DND-41 (cell line): ENCODE measurements at regions not wholly inside any gene's neighbourhood (a gene's known extent, or its start where the extent isn't known, plus 50 kb on each side); places are given as distances from the start of the nearest gene placed in this dataset.

Experiments used
- ATAC-seq: fragments of 200-7000 bp; cut with Tn5 transposase; 3 replicates; pipeline ENCODE4 v1.9.1; 2021; ENCODE audit warnings: low read depth; ENCODE audit not compliant: insufficient read depth
- DNase-seq: peaks from one replicate; pipeline ENCODE4 v3.0.0-alpha.2; 2020
- H2AFZ ChIP-seq: 2 replicates; pipeline ENCODE4 v1.6.0; 2012; ENCODE audit warnings: low read depth, low read length
- H3K27ac ChIP-seq: 2 replicates; pipeline ENCODE4 v1.5.1; 2012; ENCODE audit warnings: low read length, inconsistent platforms
- H3K27me3 ChIP-seq: fragments of 200-600 bp; sonication (generic); 2 replicates; pipeline ENCODE4 v1.6.0; 2012; ENCODE audit warnings: low read length, mild to moderate bottlenecking, inconsistent platforms; ENCODE audit not compliant: insufficient read depth, poor library complexity
- H3K36me3 ChIP-seq: 2 replicates; pipeline ENCODE4 v1.5.1; 2012; ENCODE audit warnings: low read length, inconsistent platforms; ENCODE audit not compliant: insufficient read depth
- H3K4me1 ChIP-seq: 2 replicates; pipeline ENCODE4 v1.5.1; 2012; ENCODE audit warnings: mild to moderate bottlenecking, low read length; ENCODE audit not compliant: insufficient read depth
- H3K4me2 ChIP-seq: 2 replicates; pipeline ENCODE4 v1.6.0; 2012; ENCODE audit warnings: mild to moderate bottlenecking, moderate library complexity, low read length, inconsistent platforms; ENCODE audit not compliant: insufficient read depth
- H3K4me3 ChIP-seq, 2 experiments: fragments of 200-600 bp in 1 of 2; shearing (Covaris generic) in 1 of 2; 2 replicates each; pipeline ENCODE4 v1.5.1; 2012 to 2016; ENCODE audit warnings: inconsistent platforms in 2 of 2, low read length in 2 of 2, mild to moderate bottlenecking in 2 of 2, low read depth in 1 of 2, moderate library complexity in 1 of 2
- H3K79me2 ChIP-seq: 2 replicates; pipeline ENCODE4 v1.6.0; 2012; ENCODE audit warnings: low read length, inconsistent platforms; ENCODE audit not compliant: insufficient read depth
- H3K9ac ChIP-seq: 2 replicates; pipeline ENCODE4 v1.6.0; 2012; ENCODE audit warnings: low read depth, mild to moderate bottlenecking, inconsistent platforms, low read length, moderate library complexity
- H3K9me3 ChIP-seq: 2 replicates; pipeline ENCODE4 v1.5.1; 2012; ENCODE audit warnings: low read length, moderate library complexity, mild to moderate bottlenecking, inconsistent platforms; ENCODE audit not compliant: insufficient read depth, severe bottlenecking
- H4K20me1 ChIP-seq: 2 replicates; pipeline ENCODE4 v1.6.0; 2012; ENCODE audit warnings: low read length; ENCODE audit not compliant: insufficient read depth
- EZH2 ChIP-seq: IDR thresholded peaks from 3 replicates; pipeline ENCODE4 v1.6.1; 2012; ENCODE audit warnings: borderline replicate concordance, low read depth, mild to moderate bottlenecking, moderate library complexity, low read length, inconsistent platforms; ENCODE audit not compliant: severe bottlenecking
- TF ChIP-seq, protein P1 (sequence below): IDR thresholded peaks from 2 replicates; pipeline ENCODE4 v1.5.1; 2012; ENCODE audit warnings: borderline replicate concordance, low read length, moderate library complexity, mild to moderate bottlenecking; ENCODE audit not compliant: poor library complexity, severe bottlenecking; ENCODE audit errors: extremely low read depth

- DNase-seq, result no peak
Observed at GRCh38 chr12:21073129-21073528, 57.9 kb upstream of the SLCO1B1 start.

GRCh38 chr12:21073822-21074460 is 57.1 kb upstream of the SLCO1B1 start:
- Histone ChIP-seq H3K9ac (no peak overlapping the region), H3K4me1 (no peaks in the 10 kb centered on the region), H3K9me3 (no peaks in the 10 kb centered on the region), H3K27ac (no peak overlapping the region), H3K27me3 (no peaks in the 10 kb centered on the region), H4K20me1 (no peaks in the 10 kb centered on the region), H3K4me3 (no peak overlapping the region), H3K4me2 (no peak overlapping the region), H2AFZ (no peak overlapping the region), H3K79me2 (no peaks in the 10 kb centered on the region), H3K36me3 (no peaks in the 10 kb centered on the region)
- no peak for ATAC-seq
- no peak for DNase-seq
- no peak for TF ChIP-seq EZH2
- TF ChIP-seq, protein P1, sequence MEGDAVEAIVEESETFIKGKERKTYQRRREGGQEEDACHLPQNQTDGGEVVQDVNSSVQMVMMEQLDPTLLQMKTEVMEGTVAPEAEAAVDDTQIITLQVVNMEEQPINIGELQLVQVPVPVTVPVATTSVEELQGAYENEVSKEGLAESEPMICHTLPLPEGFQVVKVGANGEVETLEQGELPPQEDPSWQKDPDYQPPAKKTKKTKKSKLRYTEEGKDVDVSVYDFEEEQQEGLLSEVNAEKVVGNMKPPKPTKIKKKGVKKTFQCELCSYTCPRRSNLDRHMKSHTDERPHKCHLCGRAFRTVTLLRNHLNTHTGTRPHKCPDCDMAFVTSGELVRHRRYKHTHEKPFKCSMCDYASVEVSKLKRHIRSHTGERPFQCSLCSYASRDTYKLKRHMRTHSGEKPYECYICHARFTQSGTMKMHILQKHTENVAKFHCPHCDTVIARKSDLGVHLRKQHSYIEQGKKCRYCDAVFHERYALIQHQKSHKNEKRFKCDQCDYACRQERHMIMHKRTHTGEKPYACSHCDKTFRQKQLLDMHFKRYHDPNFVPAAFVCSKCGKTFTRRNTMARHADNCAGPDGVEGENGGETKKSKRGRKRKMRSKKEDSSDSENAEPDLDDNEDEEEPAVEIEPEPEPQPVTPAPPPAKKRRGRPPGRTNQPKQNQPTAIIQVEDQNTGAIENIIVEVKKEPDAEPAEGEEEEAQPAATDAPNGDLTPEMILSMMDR, result no peak

More at GRCh38 chr12:21073129-21073528, 57.9 kb upstream of the SLCO1B1 start:
- no peak for ATAC-seq
- Histone ChIP-seq H3K79me2 (no peaks in the 10 kb centered on the region), H3K9ac (no peak overlapping the region), H3K4me3 (no peak overlapping the region), H3K4me2 (no peak overlapping the region), H3K27me3 (no peaks in the 10 kb centered on the region), H3K36me3 (no peaks in the 10 kb centered on the region), H4K20me1 (no peaks in the 10 kb centered on the region), H3K27ac (no peak overlapping the region), H2AFZ (no peak overlapping the region), H3K9me3 (no peaks in the 10 kb centered on the region), H3K4me1 (no peaks in the 10 kb centered on the region)
- TF ChIP-seq, protein P1, result no peak
- TF ChIP-seq EZH2, result no peak
